Stromal cell of bone marrow (primary cell): ENCODE measurements at regions not wholly inside any gene's neighbourhood (a gene's known extent, or its start where the extent isn't known, plus 50 kb on each side); places are given as distances from the start of the nearest gene placed in this dataset.

Experiments
- DNase-seq: peaks from one replicate; pipeline ENCODE4 v3.0.0-alpha.2; 2012; ENCODE audit warnings: low read depth

- DNase-seq: no peak
Observed at GRCh38 chr5:175034924-175035323, 310.5 kb downstream of the MSX2 start.

GRCh38 chr5:175032741-175033151 is 308.4 kb downstream of the MSX2 start:
- no peak for DNase-seq

GRCh38 chr5:175032013-175032412 is 307.6 kb downstream of the MSX2 start:
- DNase-seq: no peak

GRCh38 chr5:175027390-175027789 is 303.0 kb downstream of the MSX2 start:
- no peak for DNase-seq

GRCh38 chr5:175025077-175025476 is 300.7 kb downstream of the MSX2 start:
- no peak for DNase-seq

- DNase-seq: no peak
Observed at GRCh38 chr5:175021841-175022625, 297.7 kb downstream of the MSX2 start.

- no peak for DNase-seq
Observed at GRCh38 chr5:175021321-175021720, 296.9 kb downstream of the MSX2 start.

- DNase-seq: no peak
Observed at GRCh38 chr5:175015028-175015685, 290.8 kb downstream of the MSX2 start.

GRCh38 chr5:175013251-175013650 is 288.9 kb downstream of the MSX2 start:
- no peak for DNase-seq

- DNase-seq: no peak
Observed at GRCh38 chr5:175012267-175012666, 287.9 kb downstream of the MSX2 start.

GRCh38 chr5:175003531-175003930 is 279.1 kb downstream of the MSX2 start:
- no peak for DNase-seq

- DNase-seq: no peak
Observed at GRCh38 chr5:175001876-175002645, 277.7 kb downstream of the MSX2 start.

- DNase-seq: no peak
Observed at GRCh38 chr5:175001311-175001710, 276.9 kb downstream of the MSX2 start.

- no peak for DNase-seq
Observed at GRCh38 chr5:174999581-174999980, 275.2 kb downstream of the MSX2 start.

GRCh38 chr5:174998131-174998730 is 273.8 kb downstream of the MSX2 start:
- DNase-seq: no peak

GRCh38 chr5:174997688-174998087 is 273.3 kb downstream of the MSX2 start:
- no peak for DNase-seq

- no peak for DNase-seq
Observed at GRCh38 chr5:174996941-174997340, 272.6 kb downstream of the MSX2 start.

GRCh38 chr5:174995827-174996226 is 271.4 kb downstream of the MSX2 start:
- no peak for DNase-seq

- no peak for DNase-seq
Observed at GRCh38 chr5:174991847-174992246, 267.5 kb downstream of the MSX2 start.

- DNase-seq: no peak
Observed at GRCh38 chr5:174990909-174991308, 266.5 kb downstream of the MSX2 start.

- DNase-seq: no peak
Observed at GRCh38 chr5:174987443-174988012, 263.1 kb downstream of the MSX2 start.

GRCh38 chr5:174984863-174985262 is 260.5 kb downstream of the MSX2 start:
- no peak for DNase-seq
